ENCODE measurements at regions not wholly inside any gene's neighbourhood (a gene's known extent, or its start where the extent isn't known, plus 50 kb on each side); places are given as distances from the start of the nearest gene placed in this dataset.

DNA sequence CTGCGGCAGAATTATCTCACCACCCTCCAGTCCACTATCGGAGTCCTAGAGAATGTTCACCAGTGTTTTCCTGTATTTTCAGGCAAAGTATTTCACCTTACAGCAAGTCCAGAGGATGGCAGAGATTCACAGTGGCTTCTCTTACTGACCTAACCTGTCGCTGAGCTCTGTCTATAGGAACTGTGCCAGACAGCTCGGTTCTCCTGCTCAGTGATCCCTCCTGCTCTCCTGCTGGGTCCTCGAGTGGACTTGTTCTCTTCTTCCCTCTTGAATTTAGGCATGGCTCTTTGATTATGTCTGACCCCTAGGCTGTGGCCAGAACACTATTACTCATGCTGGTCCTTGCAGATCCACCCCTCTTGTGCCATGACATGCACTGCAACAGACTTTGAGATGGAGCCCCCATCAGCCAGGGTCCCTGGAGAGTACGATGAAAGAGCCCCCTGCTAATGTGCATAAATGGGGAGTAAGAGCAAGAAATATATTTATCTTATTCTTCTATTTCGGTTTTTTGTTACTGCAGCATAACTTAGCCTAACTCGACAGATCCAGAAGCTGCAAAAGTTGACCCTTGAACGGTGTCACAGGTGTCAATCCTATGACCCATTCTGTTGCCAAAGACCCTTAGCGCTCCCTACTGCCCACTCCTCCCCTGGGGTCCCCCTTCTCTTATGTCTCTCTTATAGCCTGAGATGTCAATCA is 439.4 kb downstream of the ZNF536 start:
- POLR2A ChIA-PET, result no interaction called here
- H3K27me3 ChIP-seq (ENCODE audit: control insufficient read depth, insufficient read depth, low read length), result peaks cover 3% of the 10 kb centered on the region; the same call in 1 of the 2 replicates
- no peaks in the 10 kb centered on the region for H3K36me3 ChIP-seq (ENCODE audit: control insufficient read depth, insufficient read depth, low read length)
- in situ Hi-C loops (cut with HindIII; ENCODE audit: low pct_unique_long_range_greater_than_20kb, low sequenced_read_pairs), result no loop called here
- no peak overlapping the region for H3K27ac ChIP-seq (ENCODE audit: low read length)
- no peaks in the 10 kb centered on the region for H3K4me1 ChIP-seq (ENCODE audit: control insufficient read depth, insufficient read depth, low read length)
- DNase-seq (ENCODE audit: low read depth, low spot score), result no peak
- intact Hi-C loops (cut with micrococcal nuclease; ENCODE audit: unreplicated experiment), result no loop called here
- no peak for ATAC-seq
- no peaks in the 10 kb centered on the region for H3K9me3 ChIP-seq (ENCODE audit: control insufficient read depth, insufficient read depth, low read depth, low read length)
- no peak overlapping the region for H3K4me3 ChIP-seq (ENCODE audit: low read depth in 2 of 2, low read length in 2 of 2)
- TF ChIP-seq POLR2AphosphoS5 (IDR thresholded peaks at IDR 0.05; ENCODE audit: low read depth, low read length) (no peak), SIN3A (IDR thresholded peaks at IDR 0.05; ENCODE audit: borderline replicate concordance, insufficient read depth, low read depth, low read length) (no peak), TCF7L2 (IDR thresholded peaks at IDR 0.05; ENCODE audit: low read depth, low read length) (no peak)
- TF ChIP-seq, protein P1, sequence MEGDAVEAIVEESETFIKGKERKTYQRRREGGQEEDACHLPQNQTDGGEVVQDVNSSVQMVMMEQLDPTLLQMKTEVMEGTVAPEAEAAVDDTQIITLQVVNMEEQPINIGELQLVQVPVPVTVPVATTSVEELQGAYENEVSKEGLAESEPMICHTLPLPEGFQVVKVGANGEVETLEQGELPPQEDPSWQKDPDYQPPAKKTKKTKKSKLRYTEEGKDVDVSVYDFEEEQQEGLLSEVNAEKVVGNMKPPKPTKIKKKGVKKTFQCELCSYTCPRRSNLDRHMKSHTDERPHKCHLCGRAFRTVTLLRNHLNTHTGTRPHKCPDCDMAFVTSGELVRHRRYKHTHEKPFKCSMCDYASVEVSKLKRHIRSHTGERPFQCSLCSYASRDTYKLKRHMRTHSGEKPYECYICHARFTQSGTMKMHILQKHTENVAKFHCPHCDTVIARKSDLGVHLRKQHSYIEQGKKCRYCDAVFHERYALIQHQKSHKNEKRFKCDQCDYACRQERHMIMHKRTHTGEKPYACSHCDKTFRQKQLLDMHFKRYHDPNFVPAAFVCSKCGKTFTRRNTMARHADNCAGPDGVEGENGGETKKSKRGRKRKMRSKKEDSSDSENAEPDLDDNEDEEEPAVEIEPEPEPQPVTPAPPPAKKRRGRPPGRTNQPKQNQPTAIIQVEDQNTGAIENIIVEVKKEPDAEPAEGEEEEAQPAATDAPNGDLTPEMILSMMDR (IDR thresholded peaks at IDR 0.05), result no peak
- TF ChIP-seq, protein P2, sequence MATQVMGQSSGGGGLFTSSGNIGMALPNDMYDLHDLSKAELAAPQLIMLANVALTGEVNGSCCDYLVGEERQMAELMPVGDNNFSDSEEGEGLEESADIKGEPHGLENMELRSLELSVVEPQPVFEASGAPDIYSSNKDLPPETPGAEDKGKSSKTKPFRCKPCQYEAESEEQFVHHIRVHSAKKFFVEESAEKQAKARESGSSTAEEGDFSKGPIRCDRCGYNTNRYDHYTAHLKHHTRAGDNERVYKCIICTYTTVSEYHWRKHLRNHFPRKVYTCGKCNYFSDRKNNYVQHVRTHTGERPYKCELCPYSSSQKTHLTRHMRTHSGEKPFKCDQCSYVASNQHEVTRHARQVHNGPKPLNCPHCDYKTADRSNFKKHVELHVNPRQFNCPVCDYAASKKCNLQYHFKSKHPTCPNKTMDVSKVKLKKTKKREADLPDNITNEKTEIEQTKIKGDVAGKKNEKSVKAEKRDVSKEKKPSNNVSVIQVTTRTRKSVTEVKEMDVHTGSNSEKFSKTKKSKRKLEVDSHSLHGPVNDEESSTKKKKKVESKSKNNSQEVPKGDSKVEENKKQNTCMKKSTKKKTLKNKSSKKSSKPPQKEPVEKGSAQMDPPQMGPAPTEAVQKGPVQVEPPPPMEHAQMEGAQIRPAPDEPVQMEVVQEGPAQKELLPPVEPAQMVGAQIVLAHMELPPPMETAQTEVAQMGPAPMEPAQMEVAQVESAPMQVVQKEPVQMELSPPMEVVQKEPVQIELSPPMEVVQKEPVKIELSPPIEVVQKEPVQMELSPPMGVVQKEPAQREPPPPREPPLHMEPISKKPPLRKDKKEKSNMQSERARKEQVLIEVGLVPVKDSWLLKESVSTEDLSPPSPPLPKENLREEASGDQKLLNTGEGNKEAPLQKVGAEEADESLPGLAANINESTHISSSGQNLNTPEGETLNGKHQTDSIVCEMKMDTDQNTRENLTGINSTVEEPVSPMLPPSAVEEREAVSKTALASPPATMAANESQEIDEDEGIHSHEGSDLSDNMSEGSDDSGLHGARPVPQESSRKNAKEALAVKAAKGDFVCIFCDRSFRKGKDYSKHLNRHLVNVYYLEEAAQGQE (IDR thresholded peaks at IDR 0.05; ENCODE audit: insufficient read depth in 1 of 2, low read depth in 2 of 2, low read length in 1 of 2), result no peak
- CTCF ChIA-PET, result no interaction called here
- no TSS peak for BruUV-seq (replicated peaks)

- intact Hi-C loops (cut with micrococcal nuclease; ENCODE audit: unreplicated experiment), result no loop called here
- ATAC-seq, result no peak
- CTCF ChIA-PET, result no interaction called here
Measured at GRCh38 chr19:30810726-30811125, 438.5 kb downstream of the ZNF536 start.

More at GRCh38 chr19:30810726-30811125, 438.5 kb downstream of the ZNF536 start:
- Histone ChIP-seq H3K4me1 (ENCODE audit: control insufficient read depth, insufficient read depth, low read length) (no peaks in the 10 kb centered on the region), H3K9me3 (ENCODE audit: control insufficient read depth, insufficient read depth, low read depth, low read length) (no peaks in the 10 kb centered on the region), H3K4me3 (ENCODE audit: low read depth in 2 of 2, low read length in 2 of 2) (no peak overlapping the region), H3K27ac (ENCODE audit: low read length) (no peak overlapping the region), H3K27me3 (ENCODE audit: control insufficient read depth, insufficient read depth, low read length) (peaks cover 3% of the 10 kb centered on the region; the same call in 1 of the 2 replicates), H3K36me3 (ENCODE audit: control insufficient read depth, insufficient read depth, low read length) (no peaks in the 10 kb centered on the region)
- in situ Hi-C loops (cut with HindIII; ENCODE audit: low pct_unique_long_range_greater_than_20kb, low sequenced_read_pairs), result no loop called here
- BruUV-seq (replicated peaks), result no TSS peak
- TF ChIP-seq SIN3A (IDR thresholded peaks at IDR 0.05; ENCODE audit: borderline replicate concordance, insufficient read depth, low read depth, low read length) (no peak), POLR2AphosphoS5 (IDR thresholded peaks at IDR 0.05; ENCODE audit: low read depth, low read length) (no peak), TCF7L2 (IDR thresholded peaks at IDR 0.05; ENCODE audit: low read depth, low read length) (no peak)
- TF ChIP-seq, protein P2 (IDR thresholded peaks at IDR 0.05; ENCODE audit: insufficient read depth in 1 of 2, low read depth in 2 of 2, low read length in 1 of 2), result no peak
- TF ChIP-seq, protein P1 (IDR thresholded peaks at IDR 0.05), result no peak
- DNase-seq (ENCODE audit: low read depth, low spot score), result no peak
- POLR2A ChIA-PET, result no interaction called here

Data from Panc1 (cell line).